AG04450 (cell line): ENCODE measurements at regions not wholly inside any gene's neighbourhood (a gene's known extent, or its start where the extent isn't known, plus 50 kb on each side); places are given as distances from the start of the nearest gene placed in this dataset.

ENCODE experiments used
- CTCF ChIA-PET: fragments of 300-600, 350-600 bp; formaldehyde crosslinking; extraction: SDS; loops from one replicate; lab custom pipeline; 2022; ENCODE audit warnings: antibody characterized with exemption, inconsistent platforms; lab: Charles Lee
- POLR2A ChIA-PET: fragments of 350-600 bp; formaldehyde crosslinking; extraction: SDS; loops from one replicate; lab custom pipeline; 2021; ENCODE audit warnings: antibody characterized with exemption, inconsistent platforms; lab: Yijun Ruan, JAX
- DNase-seq: peaks from one replicate; pipeline ENCODE4 v3.0.0-alpha.2; 2011; ENCODE audit warnings: low read depth, low spot score
- H3K27ac ChIP-seq: one replicate; pipeline ENCODE4 v1.5.1; 2012; ENCODE audit warnings: low read depth, low read length, control low read depth
- H3K27me3 ChIP-seq: one replicate; pipeline ENCODE4 v1.6.0; 2012; ENCODE audit warnings: low read length; ENCODE audit not compliant: control insufficient read depth, insufficient read depth
- H3K4me3 ChIP-seq: 2 replicates; pipeline ENCODE4 v1.5.1; 2011; ENCODE audit warnings: mild to moderate bottlenecking, low read depth, low read length, control low read depth
- H3K9me3 ChIP-seq: 2 replicates; pipeline ENCODE4 v1.5.1; 2012; ENCODE audit warnings: low read length; ENCODE audit not compliant: control insufficient read depth, insufficient read depth
- TF ChIP-seq, protein P1 (sequence below): IDR thresholded peaks from 2 replicates; pipeline ENCODE4 v1.5.1; 2011; ENCODE audit warnings: low read depth, low read length, control low read depth, inconsistent platforms

DNA sequence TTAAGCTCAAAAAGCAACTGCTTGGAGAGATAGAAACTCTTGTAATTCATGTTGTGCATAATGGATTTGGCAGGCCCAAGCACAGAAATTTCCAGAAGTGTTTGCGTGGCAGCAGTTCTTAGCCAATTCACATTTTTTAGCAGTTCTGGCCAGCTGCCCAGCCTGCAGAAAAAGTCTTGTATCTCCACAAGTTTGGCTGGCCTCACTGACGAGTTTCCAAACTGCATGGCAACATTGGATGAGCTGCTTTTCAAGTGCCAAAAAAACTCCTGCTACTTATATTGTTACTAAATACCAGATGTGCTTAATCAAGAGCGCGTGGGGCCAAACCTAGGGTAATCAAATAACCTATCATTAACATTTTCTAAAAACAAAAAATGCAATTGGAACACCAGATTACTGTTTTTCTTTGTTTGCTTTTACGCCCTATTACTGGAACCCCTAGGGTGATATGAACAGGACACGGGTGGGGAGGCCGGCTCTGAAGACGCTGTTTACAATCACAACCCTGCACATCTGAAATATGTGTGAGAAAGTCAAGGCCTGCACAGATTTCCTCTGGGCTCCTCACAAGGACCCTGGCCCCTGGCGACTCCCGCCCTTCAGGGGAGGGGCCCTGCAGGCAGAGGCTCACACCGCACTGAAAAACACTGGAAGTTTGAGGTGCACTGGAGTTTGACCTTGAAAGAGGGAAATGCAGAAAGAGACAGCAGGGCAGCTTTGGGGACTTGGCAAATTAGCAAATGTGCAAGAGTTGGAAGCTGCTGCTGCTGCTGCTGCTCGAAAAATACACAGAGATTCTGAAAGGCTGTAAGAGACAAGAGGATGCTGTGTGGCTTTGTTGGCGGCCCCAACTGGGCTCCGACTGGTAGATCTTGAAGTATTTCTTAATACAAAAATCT lies 55.2 kb upstream of the TARBP1 start:
- Histone ChIP-seq H3K27ac (peak overlapping the region; percentile 98), H3K9me3 (no peaks in the 10 kb centered on the region), H3K27me3 (no peaks in the 10 kb centered on the region), H3K4me3 (no peak overlapping the region)
- TF ChIP-seq, protein P1, sequence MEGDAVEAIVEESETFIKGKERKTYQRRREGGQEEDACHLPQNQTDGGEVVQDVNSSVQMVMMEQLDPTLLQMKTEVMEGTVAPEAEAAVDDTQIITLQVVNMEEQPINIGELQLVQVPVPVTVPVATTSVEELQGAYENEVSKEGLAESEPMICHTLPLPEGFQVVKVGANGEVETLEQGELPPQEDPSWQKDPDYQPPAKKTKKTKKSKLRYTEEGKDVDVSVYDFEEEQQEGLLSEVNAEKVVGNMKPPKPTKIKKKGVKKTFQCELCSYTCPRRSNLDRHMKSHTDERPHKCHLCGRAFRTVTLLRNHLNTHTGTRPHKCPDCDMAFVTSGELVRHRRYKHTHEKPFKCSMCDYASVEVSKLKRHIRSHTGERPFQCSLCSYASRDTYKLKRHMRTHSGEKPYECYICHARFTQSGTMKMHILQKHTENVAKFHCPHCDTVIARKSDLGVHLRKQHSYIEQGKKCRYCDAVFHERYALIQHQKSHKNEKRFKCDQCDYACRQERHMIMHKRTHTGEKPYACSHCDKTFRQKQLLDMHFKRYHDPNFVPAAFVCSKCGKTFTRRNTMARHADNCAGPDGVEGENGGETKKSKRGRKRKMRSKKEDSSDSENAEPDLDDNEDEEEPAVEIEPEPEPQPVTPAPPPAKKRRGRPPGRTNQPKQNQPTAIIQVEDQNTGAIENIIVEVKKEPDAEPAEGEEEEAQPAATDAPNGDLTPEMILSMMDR = no peak
- peak; percentile 97 for DNase-seq
- CTCF ChIA-PET = interaction anchor here (2.2 kb wide), 1 partner anchor 34 kb away, joined by 8 read pairs; no protein-coding TSS in a partner anchor
- POLR2A ChIA-PET = interaction anchor here (0.9 to 1.8 kb wide), 3 partner anchors 10 to 66 kb away, joined by 3 to 10 read pairs (median 4); no protein-coding TSS in a partner anchor

GRCh38 chr1:234533034-234533891 lies 54.3 kb upstream of the TARBP1 start:
- peak; percentile 82 for DNase-seq
- Histone ChIP-seq H3K27me3 (no peaks in the 10 kb centered on the region), H3K9me3 (no peaks in the 10 kb centered on the region), H3K27ac (peak overlapping the region; percentile 98), H3K4me3 (peak overlapping the region; percentile 7; the same call in 1 of the 2 replicates)
- CTCF ChIA-PET = interaction anchor here (0.6 to 2.2 kb wide), 2 partner anchors 33 to 551 kb away, joined by 3 to 8 read pairs; no protein-coding TSS in a partner anchor
- TF ChIP-seq, protein P1 = no peak
- POLR2A ChIA-PET = interaction anchor here (0.9 to 1.8 kb wide), 4 partner anchors 11 to 67 kb away, joined by 3 to 10 read pairs (median 4); no protein-coding TSS in a partner anchor

- no peaks in the 10 kb centered on the region for H3K27me3 ChIP-seq
- no peak for DNase-seq
- no peaks in the 10 kb centered on the region for H3K9me3 ChIP-seq
- H3K4me3 ChIP-seq = no peak overlapping the region
- H3K27ac ChIP-seq = peak overlapping the region; percentile 98
- POLR2A ChIA-PET = interaction anchor here (1.0 to 2.6 kb wide), 3 partner anchors 11 to 33 kb away, joined by 3 to 10 read pairs (median 8); no protein-coding TSS in a partner anchor
- TF ChIP-seq, protein P1 = no peak
- CTCF ChIA-PET = interaction anchor here (2.2 kb wide), 1 partner anchor 33 kb away, joined by 8 read pairs; no protein-coding TSS in a partner anchor
These were observed 53.5 kb upstream of the TARBP1 start for GRCh38 chr1:234532503-234532922.

DNA sequence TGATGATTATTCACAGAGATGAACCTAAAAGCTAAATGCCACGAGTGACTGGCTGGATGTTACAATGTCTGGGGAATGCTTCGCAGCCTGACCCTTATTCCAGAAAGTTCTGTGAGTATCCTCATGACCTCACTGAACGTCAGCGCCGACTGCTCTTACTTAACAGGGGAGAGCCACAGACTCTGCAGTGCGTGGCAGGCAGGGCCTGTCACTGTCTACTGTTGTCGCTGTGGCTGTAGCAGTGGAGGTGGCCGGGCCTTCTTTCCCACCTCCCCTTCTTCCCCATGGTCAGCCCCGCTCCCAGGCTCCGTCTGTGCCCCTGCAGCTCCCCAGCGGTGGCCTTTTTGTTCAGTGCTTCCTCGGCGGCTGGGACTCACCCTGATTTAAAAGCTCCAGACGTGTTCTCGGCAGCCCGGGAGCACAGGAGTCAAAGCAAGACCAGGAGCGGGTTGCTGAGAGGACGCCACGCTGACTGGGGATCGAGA lies 52.2 kb upstream of the TARBP1 start:
- DNase-seq = no peak
- no peak overlapping the region; the same call in 1 of the 2 replicates for H3K4me3 ChIP-seq
- peak overlapping the region; percentile 97 for H3K27ac ChIP-seq
- TF ChIP-seq, protein P1 = no peak
- no peaks in the 10 kb centered on the region for H3K27me3 ChIP-seq
- CTCF ChIA-PET = interaction anchor here (1.7 kb wide), 1 partner anchor 32 kb away, joined by 12 read pairs; no protein-coding TSS in a partner anchor
- H3K9me3 ChIP-seq = no peaks in the 10 kb centered on the region
- POLR2A ChIA-PET = interaction anchor here (1.0 to 2.6 kb wide), 2 partner anchors 13 to 69 kb away, joined by 3 to 8 read pairs; no protein-coding TSS in a partner anchor
